ENCODE measurements at regions not wholly inside any gene's neighbourhood (a gene's known extent, or its start where the extent isn't known, plus 50 kb on each side); places are given as distances from the start of the nearest gene placed in this dataset.

DNA sequence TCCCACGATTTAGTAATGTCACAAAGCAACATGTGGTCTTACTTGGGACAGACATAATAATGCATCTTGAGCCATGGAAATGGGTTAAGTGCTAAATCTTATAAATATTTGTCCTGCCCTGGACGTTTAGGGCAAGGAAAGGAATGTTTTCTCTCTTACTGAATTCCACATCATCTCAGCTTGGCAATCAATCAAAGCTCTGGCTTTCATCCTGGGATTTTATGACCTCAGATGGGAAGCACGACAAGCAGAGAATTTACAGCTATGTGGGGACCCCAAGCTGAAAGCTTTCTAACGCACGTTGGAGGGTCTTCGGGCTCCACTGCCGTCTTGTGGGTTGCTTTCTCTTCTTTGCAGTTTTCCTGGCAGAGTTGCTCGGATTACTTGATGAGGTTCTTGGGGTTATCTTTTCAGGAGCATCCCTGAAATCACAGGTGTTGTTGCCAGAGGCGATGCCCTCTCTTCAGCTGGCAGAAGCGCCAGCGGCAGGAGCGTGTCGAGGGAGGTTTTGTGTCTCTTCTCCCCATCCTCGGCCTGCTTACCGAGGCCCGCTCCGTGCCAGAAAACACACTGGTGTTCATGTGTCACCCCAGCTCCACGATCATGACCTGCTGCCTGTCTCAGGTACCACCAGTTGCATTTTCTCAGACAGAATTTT is 73.4 kb upstream of the FRMD1 start:
- TF ChIP-seq, protein P1, sequence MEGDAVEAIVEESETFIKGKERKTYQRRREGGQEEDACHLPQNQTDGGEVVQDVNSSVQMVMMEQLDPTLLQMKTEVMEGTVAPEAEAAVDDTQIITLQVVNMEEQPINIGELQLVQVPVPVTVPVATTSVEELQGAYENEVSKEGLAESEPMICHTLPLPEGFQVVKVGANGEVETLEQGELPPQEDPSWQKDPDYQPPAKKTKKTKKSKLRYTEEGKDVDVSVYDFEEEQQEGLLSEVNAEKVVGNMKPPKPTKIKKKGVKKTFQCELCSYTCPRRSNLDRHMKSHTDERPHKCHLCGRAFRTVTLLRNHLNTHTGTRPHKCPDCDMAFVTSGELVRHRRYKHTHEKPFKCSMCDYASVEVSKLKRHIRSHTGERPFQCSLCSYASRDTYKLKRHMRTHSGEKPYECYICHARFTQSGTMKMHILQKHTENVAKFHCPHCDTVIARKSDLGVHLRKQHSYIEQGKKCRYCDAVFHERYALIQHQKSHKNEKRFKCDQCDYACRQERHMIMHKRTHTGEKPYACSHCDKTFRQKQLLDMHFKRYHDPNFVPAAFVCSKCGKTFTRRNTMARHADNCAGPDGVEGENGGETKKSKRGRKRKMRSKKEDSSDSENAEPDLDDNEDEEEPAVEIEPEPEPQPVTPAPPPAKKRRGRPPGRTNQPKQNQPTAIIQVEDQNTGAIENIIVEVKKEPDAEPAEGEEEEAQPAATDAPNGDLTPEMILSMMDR (IDR thresholded peaks at IDR 0.05; ENCODE audit: low read length) = no peak
- no peak for TF ChIP-seq EZH2phosphoT487 (IDR thresholded peaks at IDR 0.05; ENCODE audit: low read length)
